ENCODE measurements at regions not wholly inside any gene's neighbourhood (a gene's known extent, or its start where the extent isn't known, plus 50 kb on each side); places are given as distances from the start of the nearest gene placed in this dataset.
"Not testable (repeated sequence)": the region's sequence is repeated elsewhere in the genome, so short reads cannot be mapped to it uniquely, and the experiment has no call there.

- TF ChIP-seq EP300 (IDR thresholded peaks at IDR 0.05) (no peak), POLR2A (IDR thresholded peaks at IDR 0.05) (no peak), CTCF (IDR thresholded peaks at IDR 0.05) (no peak)
- DNase-seq (ENCODE audit: low spot score in 2 of 2): no peak
- Histone ChIP-seq H3K4me3 (no peak overlapping the region), H3K27me3 (no peaks in the 10 kb centered on the region), H3K36me3 (no peaks in the 10 kb centered on the region), H3K9me3 (no peaks in the 10 kb centered on the region), H3K27ac (no peak overlapping the region), H3K4me1 (no peaks in the 10 kb centered on the region)
- 56 to 72% methylated on average over 1 of the region's 1 CpG for WGBS, 2 donors
These were observed 91.9 kb downstream of the FCRL5 start for GRCh38 chr1:157460381-157460780.

GRCh38 chr1:157457279-157457678 is 95.0 kb downstream of the FCRL5 start:
- 67 to 73% methylated on average over 3 of the region's 3 CpGs for WGBS, 2 donors
- Histone ChIP-seq H3K4me3 (no peak overlapping the region), H3K36me3 (no peaks in the 10 kb centered on the region), H3K27me3 (no peaks in the 10 kb centered on the region), H3K4me1 (no peaks in the 10 kb centered on the region), H3K27ac (no peak overlapping the region), H3K9me3 (no peaks in the 10 kb centered on the region)
- TF ChIP-seq EP300 (IDR thresholded peaks at IDR 0.05): no peak
- no peak for TF ChIP-seq CTCF (IDR thresholded peaks at IDR 0.05)
- no peak for TF ChIP-seq POLR2A (IDR thresholded peaks at IDR 0.05)
- DNase-seq (ENCODE audit: low spot score in 2 of 2): no peak

- DNase-seq (ENCODE audit: low spot score in 2 of 2): no peak
- no peaks in the 10 kb centered on the region for H3K4me1 ChIP-seq
- 9 to 19% methylated on average over 1 of the region's 1 CpG for WGBS, 2 donors
- H3K27me3 ChIP-seq: no peaks in the 10 kb centered on the region
- no peaks in the 10 kb centered on the region for H3K36me3 ChIP-seq
- no peaks in the 10 kb centered on the region for H3K9me3 ChIP-seq
- H3K4me3 ChIP-seq: no peak overlapping the region
- TF ChIP-seq CTCF (IDR thresholded peaks at IDR 0.05) (no peak), POLR2A (IDR thresholded peaks at IDR 0.05) (no peak), EP300 (IDR thresholded peaks at IDR 0.05) (no peak)
- H3K27ac ChIP-seq: no peak overlapping the region
These were observed 97.0 kb downstream of the FCRL5 start for GRCh38 chr1:157455318-157455717.

- DNase-seq (ENCODE audit: low spot score in 2 of 2): no peak
- Histone ChIP-seq H3K36me3 (no peaks in the 10 kb centered on the region), H3K4me1 (no peaks in the 10 kb centered on the region), H3K27me3 (no peaks in the 10 kb centered on the region), H3K27ac (no peak overlapping the region), H3K9me3 (no peaks in the 10 kb centered on the region), H3K4me3 (no peak overlapping the region)
- 87% methylated on average over 2 of the region's 2 CpGs for WGBS, 2 donors
- no peak for TF ChIP-seq CTCF (IDR thresholded peaks at IDR 0.05)
- TF ChIP-seq POLR2A (IDR thresholded peaks at IDR 0.05): no peak
- no peak for TF ChIP-seq EP300 (IDR thresholded peaks at IDR 0.05)
These were observed 102.2 kb downstream of the FCRL5 start for GRCh38 chr1:157450106-157450505.

GRCh38 chr1:157448636-157449035 is 103.7 kb downstream of the FCRL5 start:
- no peaks in the 10 kb centered on the region for H3K36me3 ChIP-seq
- H3K4me1 ChIP-seq: no peaks in the 10 kb centered on the region
- no peaks in the 10 kb centered on the region for H3K27me3 ChIP-seq
- H3K4me3 ChIP-seq: no peak overlapping the region
- no peak overlapping the region for H3K27ac ChIP-seq
- no peaks in the 10 kb centered on the region for H3K9me3 ChIP-seq
- TF ChIP-seq CTCF (IDR thresholded peaks at IDR 0.05): no peak
- TF ChIP-seq EP300 (IDR thresholded peaks at IDR 0.05): no peak
- no peak for TF ChIP-seq POLR2A (IDR thresholded peaks at IDR 0.05)
- no peak for DNase-seq (ENCODE audit: low spot score in 2 of 2)

- 96 to 98% methylated on average over 11 to 20 of the region's 31 CpGs for WGBS, 2 donors
- H3K9me3 ChIP-seq; H3K27me3 ChIP-seq; H3K27ac ChIP-seq; H3K4me3 ChIP-seq; H3K4me1 ChIP-seq; H3K36me3 ChIP-seq; DNase-seq (ENCODE audit: low spot score in 2 of 2): not testable (repeated sequence)
These were observed 106.0 kb downstream of the FCRL5 start for GRCh38 chr1:157446356-157446755.

GRCh38 chr1:157445616-157446140 is 106.6 kb downstream of the FCRL5 start:
- not testable (repeated sequence) for H3K27me3 ChIP-seq; H3K27ac ChIP-seq; H3K4me1 ChIP-seq; H3K36me3 ChIP-seq; DNase-seq (ENCODE audit: low spot score in 2 of 2); H3K9me3 ChIP-seq; H3K4me3 ChIP-seq
- 93 to 95% methylated on average over 14 to 15 of the region's 15 CpGs for WGBS, 2 donors

All from tibial nerve (tissue), 4 donors.